ENCODE measurements at regions not wholly inside any gene's neighbourhood (a gene's known extent, or its start where the extent isn't known, plus 50 kb on each side); places are given as distances from the start of the nearest gene placed in this dataset.

GRCh38 chr4:15233264-15233597, 194.6 kb upstream of the C1QTNF7 start:
- TF ChIP-seq CTCF (IDR thresholded peaks at IDR 0.05; ENCODE audit: poor library complexity, severe bottlenecking) (no peak), EZH2 (IDR thresholded peaks at IDR 0.05; ENCODE audit: borderline replicate concordance, insufficient read depth, low read length, poor library complexity, severe bottlenecking) (no peak), RAD21 (conservative IDR thresholded peaks at IDR 0.05) (no peak), EP300 (conservative IDR thresholded peaks at IDR 0.05; ENCODE audit: poor library complexity, severe bottlenecking) (no peak), TAF1 (IDR thresholded peaks at IDR 0.05; ENCODE audit: low read depth) (no peak), REST (IDR thresholded peaks at IDR 0.05; ENCODE audit: borderline replicate concordance) (no peak), POLR2AphosphoS5 (IDR thresholded peaks at IDR 0.05) (no peak), SMC3 (conservative IDR thresholded peaks at IDR 0.05; ENCODE audit: poor library complexity) (no peak)

Data from neural cell (in vitro differentiated cells).